Left lobe of liver (tissue), 2 donors: ENCODE measurements at regions not wholly inside any gene's neighbourhood (a gene's known extent, or its start where the extent isn't known, plus 50 kb on each side); places are given as distances from the start of the nearest gene placed in this dataset.
"Not testable (repeated sequence)": the region's sequence is repeated elsewhere in the genome, so short reads cannot be mapped to it uniquely, and the experiment has no call there.

ENCODE experiments used
- ATAC-seq: fragments of 200-7000 bp; cut with Tn5 transposase; one replicate; pipeline ENCODE4 v1.9.1; 2020; ENCODE audit warnings: mild to moderate bottlenecking, moderate library complexity
- DNase-seq: peaks from one replicate; pipeline ENCODE4 v3.0.0-alpha.2; 2020; ENCODE audit warnings: low spot score
- donor health status: DM: no; HTN: no; CAD: no; lungs with moderate emphysema.
- donor health status: DM: no; HTN: yes; CAD: no.

- DNase-seq: no peak
Observed at GRCh38 chr5:60020457-60020856, 126.9 kb upstream of the PDE4D start.

DNA sequence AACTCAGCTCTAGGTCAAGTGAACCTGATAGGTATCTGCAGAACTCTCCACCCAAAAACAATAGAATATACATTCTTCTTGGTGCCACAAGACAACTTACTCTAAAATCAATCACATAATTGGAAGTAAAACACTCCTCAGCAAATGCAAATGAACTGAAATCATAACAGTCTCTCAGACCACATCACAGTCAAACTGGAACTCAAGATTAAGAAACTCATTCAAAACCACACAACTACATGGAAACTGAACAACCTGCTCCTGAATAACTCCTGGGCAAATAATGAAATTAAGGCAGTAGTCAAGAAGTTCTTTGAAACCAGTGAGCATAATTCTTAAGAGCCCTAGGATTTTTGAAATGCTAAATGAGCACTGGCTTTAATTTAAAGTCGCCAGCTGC lies 125.4 kb upstream of the PDE4D start:
- not testable (repeated sequence) for DNase-seq, ATAC-seq

More at GRCh38 chr5:60020457-60020856, 126.9 kb upstream of the PDE4D start:
- ATAC-seq: no peak

DNA sequence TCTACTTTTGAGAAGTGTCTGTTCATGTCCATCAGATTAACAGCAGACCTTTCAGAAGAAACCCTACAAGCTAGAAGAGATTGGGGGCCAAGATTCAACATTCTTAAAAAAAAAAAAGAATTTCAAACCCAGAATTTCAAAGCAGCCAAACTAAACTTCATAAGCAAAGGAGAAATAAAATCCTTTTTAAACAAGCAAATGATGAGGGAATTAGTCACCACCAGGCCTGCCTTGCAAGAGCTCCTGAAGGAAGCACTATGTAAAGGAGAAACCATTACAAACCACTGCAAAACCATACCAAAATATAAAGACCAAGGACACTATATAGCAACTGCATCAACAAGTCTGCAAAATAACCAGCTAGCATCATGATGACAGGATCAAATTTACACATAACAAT lies 124.6 kb upstream of the PDE4D start:
- DNase-seq: no peak
- no peak for ATAC-seq

DNA sequence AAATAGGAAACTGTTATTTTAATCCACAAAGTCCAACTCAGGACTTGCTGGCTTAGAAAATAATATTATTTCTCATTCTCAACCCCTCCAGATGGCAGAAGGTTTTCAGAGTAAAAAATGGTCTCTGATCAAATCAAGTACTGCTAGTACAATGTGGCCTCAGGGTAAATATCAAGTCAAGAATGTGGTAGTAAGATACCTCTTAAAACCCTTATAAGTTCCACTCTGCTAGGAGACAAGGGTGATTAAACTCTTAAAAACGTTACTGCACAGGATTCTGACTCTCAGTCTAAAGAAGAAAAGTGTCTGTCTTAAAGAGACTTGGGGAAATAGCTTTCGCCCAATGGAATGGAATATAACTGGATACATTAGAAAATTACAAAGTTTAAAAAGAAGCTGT lies 120.8 kb upstream of the PDE4D start:
- ATAC-seq (no peak), DNase-seq (no peak)

DNA sequence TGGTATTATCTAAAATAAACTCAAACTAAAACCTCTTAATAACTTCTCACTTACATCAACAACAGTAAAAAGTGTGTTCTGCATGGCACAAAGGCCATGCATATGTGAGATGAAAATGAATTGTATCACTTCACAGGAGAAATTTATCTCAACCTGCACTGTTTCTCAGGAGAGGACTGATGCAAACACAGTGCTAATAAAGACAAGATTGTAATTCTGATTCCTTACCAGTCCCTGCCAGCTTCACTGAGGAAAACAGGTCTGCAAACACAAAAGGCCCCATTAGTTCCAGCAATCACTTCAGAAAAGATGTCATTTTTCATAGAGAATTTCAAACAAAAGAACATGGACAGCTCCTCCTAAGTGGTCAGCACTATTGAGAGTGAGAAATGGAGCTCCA lies 117.3 kb upstream of the PDE4D start:
- no peak for DNase-seq
- no peak for ATAC-seq

DNA sequence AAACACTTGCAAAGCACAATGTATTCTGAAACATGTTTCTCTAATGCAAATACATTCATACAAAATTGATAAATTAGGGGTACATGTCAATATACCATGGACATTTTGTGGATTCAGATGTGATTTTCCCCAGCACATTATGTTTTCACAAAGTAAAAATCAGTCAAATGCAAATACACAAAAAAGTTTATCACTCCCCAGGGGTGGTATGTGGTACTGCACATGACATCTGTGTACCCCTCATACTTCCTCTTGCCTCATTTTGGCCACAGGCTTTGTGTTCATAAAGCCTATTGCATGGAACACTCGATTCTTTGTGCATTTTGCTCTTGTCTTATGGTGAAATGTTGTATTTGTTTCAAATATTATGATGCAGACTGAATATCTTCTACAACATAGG lies 116.8 kb upstream of the PDE4D start:
- DNase-seq (no peak), ATAC-seq (no peak)

DNA sequence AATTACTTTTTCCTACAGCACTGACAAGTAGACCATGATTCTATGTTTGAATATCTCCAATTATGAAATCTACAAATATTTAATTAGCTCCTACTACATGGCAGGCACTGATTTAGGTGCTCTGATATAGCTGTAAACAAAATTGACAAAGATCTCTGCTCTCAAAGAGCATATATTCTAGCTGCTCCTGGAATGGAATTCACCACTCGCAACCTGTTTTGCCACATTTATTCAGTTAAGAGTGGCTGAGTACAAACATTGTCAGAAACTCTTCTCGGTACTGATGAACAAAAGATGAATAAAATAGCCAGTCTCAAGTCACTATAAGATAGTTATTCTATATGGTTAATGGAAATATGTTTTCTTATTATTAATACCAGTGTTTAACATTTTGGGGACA lies 114.2 kb upstream of the PDE4D start:
- DNase-seq (no peak), ATAC-seq (no peak)

DNA sequence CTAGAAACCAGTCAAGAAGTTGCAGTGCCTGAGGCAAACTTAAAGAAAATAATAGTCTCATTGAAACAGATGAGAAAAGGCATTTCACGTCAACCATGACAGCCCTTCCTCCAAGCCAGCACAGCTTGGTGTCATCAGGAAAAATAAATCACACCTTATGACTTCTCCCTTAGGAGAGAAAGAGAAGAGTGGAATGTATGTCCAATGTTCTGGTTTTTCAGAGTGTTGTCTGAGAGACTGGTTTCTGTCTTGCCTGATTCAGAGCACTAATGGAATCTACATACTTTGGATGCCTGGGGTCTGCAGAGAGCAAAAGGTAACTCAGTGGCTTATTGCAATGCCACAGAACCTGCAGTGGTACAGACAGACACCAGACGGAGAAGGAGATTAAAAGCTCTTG lies 105.5 kb upstream of the PDE4D start:
- ATAC-seq (no peak), DNase-seq (no peak)

GRCh38 chr5:59992206-59992605 lies 98.7 kb upstream of the PDE4D start:
- ATAC-seq: no peak

DNA sequence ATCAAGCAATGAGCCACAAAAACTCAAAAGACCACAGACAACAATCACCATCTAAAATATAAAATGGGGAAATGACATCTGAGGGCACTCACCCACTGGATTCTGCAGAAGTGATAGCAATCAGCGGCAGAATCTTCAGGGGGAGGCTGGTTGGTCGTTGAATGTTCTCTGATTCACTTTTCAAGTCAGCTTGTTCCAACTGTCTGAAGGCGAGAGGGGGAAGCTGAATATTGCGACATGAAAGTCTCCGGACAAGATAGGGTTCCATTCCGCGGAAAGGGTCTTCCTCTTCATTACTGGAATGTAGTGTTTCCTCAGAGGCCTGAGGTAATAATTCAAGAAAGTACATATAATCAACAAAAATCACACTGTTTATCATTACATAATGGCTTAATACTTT lies 94.9 kb upstream of the PDE4D start:
- DNase-seq (no peak), ATAC-seq (no peak)

More at GRCh38 chr5:59992206-59992605, 98.7 kb upstream of the PDE4D start:
- no peak for DNase-seq

DNA sequence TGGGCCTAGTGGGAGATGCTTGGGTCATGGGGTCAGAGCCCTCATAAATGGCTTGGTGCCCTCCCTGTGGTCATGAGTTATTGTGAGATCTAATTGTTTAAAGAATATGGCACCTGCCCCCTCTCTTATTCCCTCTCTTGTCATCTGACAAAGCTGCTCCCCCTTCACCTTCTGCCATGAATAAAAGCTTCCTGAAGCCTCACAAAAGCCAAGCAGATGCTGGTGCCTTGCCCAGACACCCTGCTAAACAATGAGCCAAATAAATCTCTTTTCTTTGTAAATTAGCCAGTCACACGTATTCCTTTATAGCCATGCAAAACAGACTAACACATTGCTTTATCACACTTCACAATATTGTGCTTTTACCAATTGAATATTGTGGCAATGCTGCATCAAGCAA lies 82.8 kb upstream of the PDE4D start:
- DNase-seq: no peak
- no peak for ATAC-seq

- no peak for DNase-seq
- no peak for ATAC-seq
Observed at GRCh38 chr5:59972043-59972442, 78.5 kb upstream of the PDE4D start.

DNA sequence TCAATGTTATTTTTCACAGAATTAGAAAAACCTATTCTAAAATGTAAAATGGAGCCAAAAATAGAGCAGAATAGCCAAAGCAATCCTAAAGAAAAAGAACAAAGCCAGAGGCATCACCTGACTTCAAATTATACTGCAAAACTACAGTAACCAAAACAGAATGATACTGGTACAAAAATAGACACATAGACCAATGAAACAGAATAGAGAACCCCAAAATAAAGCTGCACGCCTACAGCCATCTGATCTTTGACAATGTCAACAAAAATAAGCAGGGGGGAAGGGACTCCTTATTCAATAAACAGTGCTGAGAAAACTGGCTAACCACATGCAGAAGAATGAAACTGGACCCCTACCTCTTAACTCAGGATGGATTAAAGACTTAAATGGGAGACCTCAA lies 65.8 kb upstream of the PDE4D start:
- ATAC-seq (no peak), DNase-seq (no peak)

- ATAC-seq (no peak), DNase-seq (no peak)
Observed at GRCh38 chr5:59956130-59956783, 62.7 kb upstream of the PDE4D start.

DNA sequence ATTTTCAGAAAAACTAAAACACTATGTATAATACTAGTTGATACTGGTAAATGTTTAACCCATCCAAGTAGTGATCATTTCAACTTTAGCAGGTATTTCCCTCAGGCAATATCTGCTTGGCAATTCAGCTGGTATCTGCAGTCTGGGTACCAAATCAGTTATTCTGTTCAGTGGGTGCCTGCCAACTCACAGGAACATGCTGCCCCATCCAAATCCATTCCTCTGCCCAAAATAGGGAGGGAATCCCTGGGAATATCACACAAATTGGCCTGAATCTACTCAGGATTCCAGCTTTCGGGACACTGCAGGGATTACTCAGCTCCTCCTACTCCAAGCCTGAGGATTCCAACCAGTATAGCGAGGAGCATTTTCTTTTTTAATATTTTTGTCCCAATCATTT lies 61.7 kb upstream of the PDE4D start:
- no peak for DNase-seq
- no peak for ATAC-seq

DNA sequence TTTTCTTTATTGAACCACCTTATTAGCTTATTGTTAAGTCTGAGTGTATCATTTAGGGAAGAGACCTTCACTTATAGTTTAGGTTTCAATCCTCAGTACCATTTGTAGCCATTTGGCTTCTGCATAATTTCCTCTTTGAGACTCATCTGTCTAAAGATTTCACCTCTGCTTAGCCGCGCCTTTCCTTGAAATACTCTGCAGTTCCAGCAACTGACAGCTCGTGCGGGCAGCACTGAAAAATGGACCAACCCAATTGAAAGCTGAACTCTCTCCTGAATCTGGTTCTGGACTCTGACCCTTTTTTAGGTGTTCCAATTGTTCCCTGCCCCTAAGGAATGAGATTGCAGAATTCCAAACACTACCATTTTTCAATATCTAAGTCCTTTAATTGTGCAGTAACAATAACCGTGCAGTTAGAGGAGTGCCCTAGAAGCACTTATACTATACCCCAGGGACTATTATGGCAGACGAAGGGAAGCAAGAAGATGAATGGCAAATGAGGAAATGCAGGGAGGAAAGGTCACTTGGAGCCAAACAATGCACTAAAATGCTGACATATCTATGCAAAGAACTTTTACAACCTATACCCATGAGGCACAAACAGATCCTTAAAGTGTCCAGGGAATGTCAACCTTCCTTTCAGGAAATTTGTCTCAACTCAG lies 50.1 kb upstream of the PDE4D start:
- DNase-seq: no peak
- no peak for ATAC-seq
